Heart left ventricle (tissue), 16 donors: ENCODE measurements at regions not wholly inside any gene's neighbourhood (a gene's known extent, or its start where the extent isn't known, plus 50 kb on each side); places are given as distances from the start of the nearest gene placed in this dataset.
"Not testable (repeated sequence)": the region's sequence is repeated elsewhere in the genome, so short reads cannot be mapped to it uniquely, and the experiment has no call there.

Experiments
- ATAC-seq, 4 donors: fragments of 200-7000 bp; cut with Tn5 transposase; one replicate each; pipeline ENCODE4 v1.9.1; 2020 to 2022; ENCODE audit warnings: moderate library complexity in 4 of 4, mild to moderate bottlenecking in 3 of 4, moderate number of reproducible peaks in 1 of 4
- DNase-seq, 5 donors: peaks; one replicate each; pipeline ENCODE4 v3.0.0-alpha.2; 2020
- H3K27ac ChIP-seq, 12 donors: fragments of 200-600 bp; sonication (generic) in 4 of 12; one replicate each; pipeline versions ENCODE4 v1.5.0 to v1.8.0; 2016 to 2022; ENCODE audit warnings: mild to moderate bottlenecking in 2 of 12
- H3K27me3 ChIP-seq, 9 donors: fragments of 200-600 bp; sonication (generic) in 2 of 9; one replicate each; pipeline versions ENCODE4 v1.5.1 to v1.8.0; 2016 to 2022; ENCODE audit warnings: mild to moderate bottlenecking in 3 of 9
- H3K36me3 ChIP-seq, 9 donors: fragments of 200-600 bp; sonication (generic) in 2 of 9; one replicate each; pipeline versions ENCODE4 v1.5.0 to v1.8.0; 2018 to 2022; ENCODE audit warnings: mild to moderate bottlenecking in 2 of 9
- H3K4me1 ChIP-seq, 12 donors: fragments of 200-600 bp; sonication (generic) in 4 of 12; one replicate each; pipeline versions ENCODE4 v1.5.0 to v1.8.0; 2016 to 2022; ENCODE audit warnings: mild to moderate bottlenecking in 3 of 12
- H3K4me3 ChIP-seq, 12 donors: fragments of 200-600 bp; sonication (generic) in 4 of 12; one replicate each; pipeline versions ENCODE4 v1.5.0 to v1.8.0; 2017 to 2022; ENCODE audit warnings: mild to moderate bottlenecking in 9 of 12, moderate library complexity in 4 of 12
- H3K9me3 ChIP-seq, 12 donors: fragments of 200-600 bp; sonication (generic) in 4 of 12; one replicate each; pipeline versions ENCODE4 v1.5.0 to v1.8.0; 2016 to 2022; ENCODE audit warnings: mild to moderate bottlenecking in 1 of 12
- POLR2A ChIP-seq, 2 donors: fragments of 450-650 bp; IDR thresholded peaks; one replicate each; pipeline ENCODE4 v1.6.1; 2017; ENCODE audit warnings: antibody characterized with exemption in 2 of 2, mild to moderate bottlenecking in 2 of 2, moderate library complexity in 2 of 2
- WGBS, 4 donors: extraction: QIAGEN DNeasy Blood & Tissue Kit in 2 of 4; methylation state at CpG; one replicate each; pipeline versions ENCODE4 v1.1.5 to v1.1.7; 2013 to 2018; 5-methylcytosine and 5-hydroxymethylcytosine counted together
- intact Hi-C, 10 donors: fragments of 100-400 bp; cut with DNase I; formaldehyde crosslinking; loops; one replicate each; pipeline versions ENCODE4 v1.11.1 to v1.14.2; 2022
- TF ChIP-seq, protein P1 (sequence below), 12 donors: fragments of 200-600 bp; sonication (generic) in 4 of 12; IDR thresholded peaks; one replicate each; pipeline versions ENCODE4 v1.5.0 to v1.8.0; 2018 to 2022; ENCODE audit warnings: antibody characterized with exemption in 12 of 12, mild to moderate bottlenecking in 5 of 12
- donor health status: ischemic (EF 13 %, LVEDD 7.1; RV severe dilation, severe dysfunction).
- donor health status: healthy with polysubstance abuse.
- donor health status: DM: no; HTN: yes; CAD: no.
- donor health status: DM: no; HTN: no; CAD: no.
- donor health status: ischemic (EF 25% LVEDD 6.9; RV normal size, moderate dysfunction).
- donor health status: ischemic (EF 25% LVEDD 5.7; RV mildly dilated, moderate dysfunction).
- donor health status: healthy.
- donor health status: DM: yes; HTN: yes; CAD: no.
- donor health status: ischemic (EF 35%, LVEDD 5.7; RV mildly dilated, moderate dysfunction).
- donor health status: nonischemic (EF 11% LVEDD 7.7; RV severe dilation, severe dysfunction).
- donor health status: DM: yes; HTN: yes; CAD: no.
- donor health status: PGD.
- donor health status: ischemic (EF 29% LVEDD 5.4; RV normal size, mild dysfunction).
- donor health status: nonischemic (EF 23%, LVEDD 6.1; RV moderate dilation, normal function).

DNA sequence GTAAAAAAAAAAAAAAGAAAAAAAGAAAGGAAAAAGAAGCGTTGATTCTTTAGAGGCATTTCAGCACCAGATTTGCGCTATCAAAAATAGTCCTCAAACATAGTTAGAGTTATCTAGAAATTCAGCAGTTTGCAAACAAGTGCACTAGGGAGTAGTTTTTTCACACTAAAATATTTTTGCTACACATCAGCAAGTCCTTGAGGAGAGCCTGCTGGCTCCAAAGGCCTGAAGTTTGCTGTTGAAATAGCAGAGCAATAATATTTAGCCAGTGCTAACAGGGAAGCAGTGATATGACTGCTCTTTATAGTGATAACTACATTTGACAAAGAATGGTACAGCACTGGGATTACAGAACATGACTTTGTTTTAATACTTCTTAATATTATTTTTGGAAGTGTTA lies 472.2 kb downstream of the PCDH7 start:
- peaks cover 0 to 4% (median 0%) of the 10 kb centered on the region in 12 donors for H3K9me3 ChIP-seq
- no peak overlapping the region for H3K27ac ChIP-seq
- 34 to 51% (median 40%) methylated on average over 2 of the region's 2 CpGs for WGBS, 4 donors
- DNase-seq (no peak), ATAC-seq (peak in 3 of 4 donors; percentile 47 to 62 (median 52))
- H3K36me3 ChIP-seq: no peaks in the 10 kb centered on the region
- peaks cover 0 to 7% (median 0%) of the 10 kb centered on the region in 12 donors for H3K4me1 ChIP-seq
- intact Hi-C loops: no loop called here
- no peak for TF ChIP-seq POLR2A (IDR thresholded peaks at IDR 0.05)
- TF ChIP-seq, protein P1, sequence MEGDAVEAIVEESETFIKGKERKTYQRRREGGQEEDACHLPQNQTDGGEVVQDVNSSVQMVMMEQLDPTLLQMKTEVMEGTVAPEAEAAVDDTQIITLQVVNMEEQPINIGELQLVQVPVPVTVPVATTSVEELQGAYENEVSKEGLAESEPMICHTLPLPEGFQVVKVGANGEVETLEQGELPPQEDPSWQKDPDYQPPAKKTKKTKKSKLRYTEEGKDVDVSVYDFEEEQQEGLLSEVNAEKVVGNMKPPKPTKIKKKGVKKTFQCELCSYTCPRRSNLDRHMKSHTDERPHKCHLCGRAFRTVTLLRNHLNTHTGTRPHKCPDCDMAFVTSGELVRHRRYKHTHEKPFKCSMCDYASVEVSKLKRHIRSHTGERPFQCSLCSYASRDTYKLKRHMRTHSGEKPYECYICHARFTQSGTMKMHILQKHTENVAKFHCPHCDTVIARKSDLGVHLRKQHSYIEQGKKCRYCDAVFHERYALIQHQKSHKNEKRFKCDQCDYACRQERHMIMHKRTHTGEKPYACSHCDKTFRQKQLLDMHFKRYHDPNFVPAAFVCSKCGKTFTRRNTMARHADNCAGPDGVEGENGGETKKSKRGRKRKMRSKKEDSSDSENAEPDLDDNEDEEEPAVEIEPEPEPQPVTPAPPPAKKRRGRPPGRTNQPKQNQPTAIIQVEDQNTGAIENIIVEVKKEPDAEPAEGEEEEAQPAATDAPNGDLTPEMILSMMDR (IDR thresholded peaks at IDR 0.05): no peak
- H3K4me3 ChIP-seq: no peak overlapping the region
- no peaks in the 10 kb centered on the region for H3K27me3 ChIP-seq

DNA sequence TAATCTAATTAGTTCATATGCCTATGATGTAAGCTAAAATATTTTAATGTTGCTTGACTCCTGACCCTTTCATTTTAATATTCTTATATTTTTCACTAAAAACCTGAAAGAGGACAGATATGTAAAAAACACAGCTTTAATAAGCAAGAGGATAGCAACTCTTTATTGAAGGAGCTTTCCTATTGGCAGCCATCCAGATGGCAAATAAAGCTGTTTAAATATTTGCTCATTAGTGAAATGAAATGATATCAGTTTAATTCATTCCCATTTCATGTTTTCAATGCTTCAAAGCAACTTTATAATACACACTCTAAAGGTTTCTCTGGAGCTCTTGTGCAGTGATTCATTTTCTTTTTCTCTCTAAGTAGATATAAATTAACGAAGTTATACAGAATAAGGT lies 473.4 kb downstream of the PCDH7 start:
- 89 to 99% (median 91%) methylated on average over 1 of the region's 1 CpG for WGBS, 4 donors
- H3K4me1 ChIP-seq: peaks cover 0 to 7% (median 0%) of the 10 kb centered on the region in 12 donors
- ATAC-seq (no peak), DNase-seq (no peak)
- no peak overlapping the region for H3K27ac ChIP-seq
- no peaks in the 10 kb centered on the region for H3K36me3 ChIP-seq
- intact Hi-C loops: no loop called here
- H3K27me3 ChIP-seq: no peaks in the 10 kb centered on the region
- H3K4me3 ChIP-seq: no peak overlapping the region
- TF ChIP-seq, protein P1 (IDR thresholded peaks at IDR 0.05): no peak
- no peak for TF ChIP-seq POLR2A (IDR thresholded peaks at IDR 0.05)
- peaks cover 0 to 8% (median 0%) of the 10 kb centered on the region in 12 donors for H3K9me3 ChIP-seq

DNA sequence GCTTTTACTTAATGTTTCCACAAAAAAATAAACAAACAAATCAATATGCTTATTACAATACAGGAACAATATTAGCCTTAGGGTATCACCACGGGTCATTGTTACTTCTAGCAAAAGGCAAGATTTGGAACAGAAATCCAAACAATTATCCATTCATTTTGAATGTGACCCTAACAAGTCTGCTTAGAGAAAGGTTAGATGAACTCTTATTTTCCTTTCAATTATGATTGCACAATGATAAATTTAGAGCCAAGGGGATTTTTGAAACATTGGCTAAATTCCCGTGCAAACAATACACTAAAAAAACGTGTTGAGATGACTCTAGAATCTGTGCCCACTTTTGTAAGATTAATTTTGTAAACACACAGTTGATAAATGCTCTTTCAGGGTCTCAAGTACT lies 474.7 kb downstream of the PCDH7 start:
- intact Hi-C loops: no loop called here
- TF ChIP-seq, protein P1 (IDR thresholded peaks at IDR 0.05): no peak
- TF ChIP-seq POLR2A (IDR thresholded peaks at IDR 0.05): no peak
- H3K4me1 ChIP-seq: peaks cover 0 to 7% (median 0%) of the 10 kb centered on the region in 12 donors
- ATAC-seq (no peak), DNase-seq (no peak)
- H3K9me3 ChIP-seq: peaks cover 0 to 17% (median 1%) of the 10 kb centered on the region in 12 donors
- H3K36me3 ChIP-seq: no peaks in the 10 kb centered on the region
- no peaks in the 10 kb centered on the region for H3K27me3 ChIP-seq
- H3K27ac ChIP-seq: no peak overlapping the region
- 48 to 67% (median 52%) methylated on average over 3 of the region's 3 CpGs for WGBS, 4 donors
- H3K4me3 ChIP-seq: no peak overlapping the region

DNA sequence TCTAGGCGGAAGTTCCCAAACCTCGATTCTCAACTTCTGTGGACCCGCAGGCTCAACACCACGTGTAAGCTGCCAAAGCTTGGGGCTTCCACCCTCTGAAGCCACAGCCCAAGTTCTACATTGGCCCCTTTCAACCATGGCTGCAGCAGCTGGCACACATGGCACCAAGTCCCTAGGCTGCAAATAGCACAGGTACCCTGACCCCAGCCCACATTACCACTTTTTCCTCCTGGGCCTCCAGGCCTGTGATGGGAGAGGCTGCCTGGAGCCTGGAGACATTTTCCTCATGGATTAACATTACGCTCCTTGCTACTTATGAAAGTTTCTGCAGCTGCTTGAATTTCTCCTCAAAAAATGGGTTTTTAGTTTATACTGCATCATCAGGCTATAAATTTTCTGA lies 479.5 kb downstream of the PCDH7 start:
- DNase-seq (no peak), ATAC-seq (no peak)
- no peak for TF ChIP-seq POLR2A (IDR thresholded peaks at IDR 0.05)
- TF ChIP-seq, protein P1 (IDR thresholded peaks at IDR 0.05): no peak
- no peak overlapping the region for H3K4me3 ChIP-seq
- WGBS, 4 donors: 93 to 98% (median 94%) methylated on average over 5 of the region's 5 CpGs
- H3K27me3 ChIP-seq: no peaks in the 10 kb centered on the region
- peaks cover 0 to 17% (median 2%) of the 10 kb centered on the region in 12 donors for H3K9me3 ChIP-seq
- intact Hi-C loops: no loop called here
- no peak overlapping the region for H3K27ac ChIP-seq
- H3K4me1 ChIP-seq: no peaks in the 10 kb centered on the region
- no peaks in the 10 kb centered on the region for H3K36me3 ChIP-seq

DNA sequence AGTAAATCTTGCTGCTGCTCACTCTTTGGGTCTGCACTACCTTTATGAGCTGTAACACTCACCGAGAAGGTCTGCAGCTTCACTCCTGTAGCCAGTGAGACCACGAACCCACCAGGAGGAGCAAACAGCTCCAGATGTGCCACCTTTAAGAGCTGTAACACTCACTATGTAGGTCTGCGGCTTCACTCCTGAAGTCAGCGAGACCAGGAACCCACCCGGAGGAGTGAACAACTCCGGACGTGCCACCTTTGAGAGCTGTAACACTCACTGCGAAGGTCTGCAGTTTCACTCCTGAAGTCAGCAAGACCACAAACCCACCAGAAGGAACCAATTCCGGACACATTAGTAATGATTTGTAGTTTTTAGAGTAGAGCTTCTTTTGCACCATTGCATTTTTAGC lies 481.9 kb downstream of the PCDH7 start:
- ATAC-seq, H3K27ac ChIP-seq, intact Hi-C loops, H3K27me3 ChIP-seq, H3K4me3 ChIP-seq, H3K4me1 ChIP-seq, DNase-seq, H3K36me3 ChIP-seq: not testable (repeated sequence)
- WGBS, 4 donors: 79 to 94% (median 92%) methylated on average over 9 of the region's 9 CpGs
- peaks cover 0 to 14% (median 2%) of the 10 kb centered on the region in 12 donors for H3K9me3 ChIP-seq
